ENCODE measurements at regions not wholly inside any gene's neighbourhood (a gene's known extent, or its start where the extent isn't known, plus 50 kb on each side); places are given as distances from the start of the nearest gene placed in this dataset.

DNA sequence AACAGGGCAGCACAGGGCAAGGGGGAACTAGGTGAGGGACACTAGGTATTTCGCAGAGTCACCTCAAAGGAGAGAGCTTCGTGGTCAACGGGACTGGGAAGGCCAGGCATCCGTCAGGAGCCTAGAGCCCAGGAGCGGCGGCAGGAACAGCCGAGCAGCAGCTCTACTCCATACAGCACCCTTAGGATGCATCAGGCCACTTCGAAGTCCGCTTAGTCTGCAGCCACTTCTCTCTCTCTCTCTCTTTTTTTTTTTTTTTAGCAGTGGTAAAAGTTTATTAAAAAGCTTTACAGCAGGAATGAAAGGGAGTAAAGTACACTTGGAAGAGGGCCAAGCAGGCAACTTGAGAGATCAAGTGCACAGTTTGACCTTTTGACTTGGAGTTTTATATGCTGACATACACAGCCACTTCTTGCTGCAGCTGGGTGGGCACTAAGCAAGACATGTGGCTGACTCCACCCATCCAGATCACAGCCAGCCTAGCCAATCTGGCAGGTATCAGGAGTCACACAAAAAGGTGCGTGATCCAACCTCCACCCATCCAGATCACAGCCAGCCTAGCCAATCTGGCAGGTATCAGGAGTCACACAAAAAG lies 209.7 kb upstream of the RADX start:
- TF ChIP-seq POU2F2 (IDR thresholded peaks at IDR 0.05; ENCODE audit: low read depth, low read length) (no peak), POLR2AphosphoS5 (IDR thresholded peaks at IDR 0.05; ENCODE audit: low read depth, low read length) (no peak), POLR2A (IDR thresholded peaks at IDR 0.05; ENCODE audit: low read depth, low read length) (no peak)
